HG03378 (cell line): ENCODE measurements at regions not wholly inside any gene's neighbourhood (a gene's known extent, or its start where the extent isn't known, plus 50 kb on each side); places are given as distances from the start of the nearest gene placed in this dataset.
A peak's percentile ranks its signal among the peaks of the same experiment; 100 is the strongest.
"Not testable (repeated sequence)": the region's sequence is repeated elsewhere in the genome, so short reads cannot be mapped to it uniquely, and the experiment has no call there.

Experiments
- ATAC-seq: cut with Tn5 transposase; IDR thresholded peaks from one replicate; pipeline ENCODE4 v1.9.1; 2021; ENCODE audit warnings: mild to moderate bottlenecking, moderate library complexity; ENCODE audit not compliant: unreplicated experiment

DNA sequence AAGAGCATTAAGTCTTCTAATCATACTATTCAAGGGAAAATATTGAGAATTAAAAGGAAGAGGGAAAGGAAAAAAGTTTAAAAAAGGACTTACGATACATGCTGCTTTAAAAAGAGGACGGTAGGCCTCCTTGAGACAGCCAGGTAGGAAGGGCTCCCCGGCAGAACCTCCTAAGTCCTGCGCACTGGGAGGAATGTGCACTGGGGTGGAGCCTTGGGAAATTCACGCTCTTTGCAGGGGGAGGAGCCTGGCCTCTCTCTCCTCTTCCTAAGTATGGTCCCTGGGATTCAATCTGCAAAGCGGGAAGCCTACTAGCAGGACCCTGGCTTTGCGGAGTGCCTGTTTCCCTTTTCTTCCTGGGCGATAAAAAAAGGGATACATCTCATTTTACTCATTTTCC, 553.0 kb downstream of the RPS29 start:
- ATAC-seq = no peak

DNA sequence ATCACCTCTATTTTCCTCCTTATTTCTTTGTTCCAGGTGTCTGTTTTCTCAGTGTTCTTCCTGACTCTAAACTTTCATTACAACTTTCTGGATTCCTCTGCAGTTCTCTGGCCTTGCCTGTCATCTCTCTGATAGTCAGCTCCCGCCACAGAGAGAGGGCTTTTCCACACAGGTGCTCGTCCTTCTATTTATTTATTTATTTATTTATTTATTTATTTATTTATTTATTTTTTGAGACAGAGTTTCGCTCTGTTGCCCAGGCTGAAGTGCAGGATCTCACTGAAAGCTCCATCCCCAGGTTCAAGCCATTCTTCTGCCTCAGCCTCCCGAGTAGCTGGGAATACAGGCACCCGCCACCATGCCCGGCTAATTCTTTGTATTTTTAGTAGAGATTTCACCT, 554.5 kb downstream of the RPS29 start:
- not testable (repeated sequence) for ATAC-seq

DNA sequence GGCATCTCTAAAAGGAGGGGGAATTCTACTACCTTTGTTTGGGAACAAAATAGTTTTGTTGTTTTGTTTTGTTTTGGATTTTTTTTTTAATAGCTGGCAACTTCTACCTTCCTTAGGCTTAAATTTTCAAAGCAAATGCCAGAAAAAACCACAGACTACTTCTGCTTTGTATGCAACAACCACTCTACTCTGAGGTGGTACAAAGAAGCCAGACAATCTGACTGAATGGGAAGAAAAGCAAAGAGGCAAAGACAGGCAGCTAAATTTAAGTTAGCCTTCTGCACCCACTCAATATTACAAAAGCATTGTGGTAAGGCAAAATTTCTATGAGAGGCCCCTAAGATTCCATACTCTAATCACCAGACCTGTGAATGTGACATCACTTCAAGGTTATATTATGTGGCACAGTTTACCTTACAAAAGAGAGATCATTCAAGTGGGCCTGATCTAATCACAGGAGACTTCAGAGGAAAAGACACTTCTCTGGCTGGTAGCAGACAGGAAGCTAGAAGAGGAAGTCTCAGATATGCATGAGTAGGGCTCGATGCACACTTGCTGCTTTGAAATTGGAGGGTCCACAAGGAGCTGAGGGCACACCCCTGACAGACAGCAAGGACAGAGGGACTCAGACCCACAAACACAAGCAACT, 566.6 kb downstream of the RPS29 start:
- peak; percentile 57 for ATAC-seq

DNA sequence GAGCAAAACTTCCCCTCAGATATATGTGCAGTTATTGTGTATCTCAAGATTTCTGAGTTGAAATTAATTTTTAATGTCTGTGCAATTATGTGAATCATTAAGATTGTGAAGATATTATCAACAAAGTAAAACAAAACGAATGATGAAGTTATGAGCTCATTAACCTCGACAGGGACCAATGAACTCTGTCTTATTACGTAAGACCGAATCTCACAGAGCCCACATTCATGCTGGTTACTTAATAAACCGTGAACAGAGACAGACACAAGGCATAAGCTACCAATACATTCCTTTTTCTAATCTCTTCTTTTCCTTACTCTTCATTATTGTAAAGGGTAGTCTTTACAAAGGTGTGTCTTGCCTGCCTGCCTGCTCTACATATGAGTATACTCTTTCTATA, 568.7 kb downstream of the RPS29 start:
- ATAC-seq = no peak

DNA sequence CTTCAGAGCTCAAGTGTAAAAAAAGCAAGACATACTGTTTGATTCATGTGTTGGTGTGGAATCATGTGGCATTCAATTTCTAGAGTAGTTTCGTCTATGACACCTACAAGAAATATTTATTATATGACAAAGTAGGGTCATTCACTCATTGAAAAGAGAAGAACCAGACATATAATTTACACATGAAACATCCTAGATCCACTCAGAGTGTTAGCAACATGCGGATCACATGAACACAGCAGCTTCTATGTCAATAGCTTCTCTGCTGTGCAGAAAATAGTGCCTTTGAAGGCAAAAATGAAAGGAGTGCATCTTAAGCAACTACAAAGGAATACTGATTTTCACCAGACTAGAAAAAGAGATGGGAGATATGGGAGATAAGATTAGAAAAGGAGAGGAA, 569.8 kb downstream of the RPS29 start:
- no peak for ATAC-seq

DNA sequence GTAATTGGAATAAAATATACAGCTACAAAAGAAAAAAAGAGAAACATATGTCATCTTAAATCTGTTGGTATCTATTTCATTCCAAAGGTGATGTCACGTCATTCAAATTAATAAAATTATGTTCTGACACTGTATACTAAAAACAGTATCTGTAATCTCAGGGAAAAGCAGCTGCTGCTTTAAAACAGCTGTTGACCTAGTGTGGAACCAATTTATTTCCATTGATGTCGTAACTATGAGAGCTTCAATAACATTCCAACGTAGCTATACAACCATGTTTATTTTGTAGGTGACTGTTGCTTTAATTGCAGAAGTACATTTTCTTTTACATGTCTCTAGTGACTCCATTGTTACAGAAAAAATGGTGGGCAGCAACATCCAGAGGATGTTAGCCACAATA, 571.7 kb downstream of the RPS29 start:
- ATAC-seq = no peak

DNA sequence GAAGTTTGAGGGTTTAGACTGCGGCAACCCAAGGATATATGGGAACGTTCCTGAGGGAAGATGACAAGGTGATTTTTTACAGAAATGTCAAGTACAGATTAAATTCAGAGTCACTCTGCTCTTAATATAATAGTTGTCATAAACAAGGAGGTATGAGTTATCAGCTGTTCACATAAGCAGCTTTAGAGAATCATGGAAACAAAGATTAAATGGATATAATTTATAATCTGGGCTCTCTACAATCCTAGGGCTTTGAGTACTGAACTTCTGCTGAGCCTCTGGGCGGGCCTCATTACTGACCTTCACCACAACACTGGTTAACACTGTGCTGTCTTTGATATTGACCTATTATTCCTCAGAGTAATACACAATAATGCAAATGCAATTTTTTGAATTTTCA, 577.8 kb downstream of the RPS29 start:
- ATAC-seq = no peak

DNA sequence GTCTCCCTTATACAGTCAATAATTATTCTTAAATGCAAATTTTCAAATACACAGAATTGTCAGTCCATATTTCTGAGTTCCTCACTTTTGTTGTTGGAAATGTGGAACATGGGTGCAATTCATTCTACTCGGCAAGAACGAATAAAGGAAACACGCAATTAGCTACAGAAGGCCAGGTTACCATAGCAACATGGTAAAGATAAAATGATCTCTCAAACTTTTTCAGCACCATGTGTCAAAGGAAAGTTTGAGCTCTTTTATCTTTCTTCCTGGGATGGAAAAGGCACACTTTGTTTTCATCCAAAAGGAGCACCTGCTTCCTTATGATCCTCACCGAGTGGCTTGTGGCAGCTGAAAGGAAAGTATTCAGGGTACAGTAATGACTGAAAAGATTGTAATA, 595.0 kb downstream of the RPS29 start:
- no peak for ATAC-seq

DNA sequence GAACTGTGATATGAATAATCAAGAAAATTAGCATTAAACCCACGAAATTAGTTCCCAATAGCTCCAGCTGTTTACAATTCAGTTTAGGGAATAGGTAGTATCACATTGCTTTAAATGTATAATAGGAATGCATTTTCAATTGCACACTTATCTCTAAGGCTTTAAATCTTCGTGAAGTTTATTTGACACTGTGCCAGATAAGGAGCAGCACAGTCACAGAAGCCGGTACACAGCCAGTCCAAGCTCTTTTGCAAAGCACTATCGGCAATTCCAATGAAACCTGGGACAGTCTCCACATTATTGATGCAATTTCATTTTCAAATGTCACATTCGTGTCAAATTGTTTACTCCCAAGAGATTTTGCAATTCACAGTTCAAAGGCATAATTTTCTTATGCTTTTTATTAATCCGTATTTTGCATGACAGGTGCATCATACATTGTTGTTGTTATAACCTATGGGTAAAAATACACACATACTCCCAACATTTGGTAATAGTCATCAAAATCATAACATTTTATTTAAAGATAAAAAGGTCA, 602.8 kb downstream of the RPS29 start:
- no peak for ATAC-seq

DNA sequence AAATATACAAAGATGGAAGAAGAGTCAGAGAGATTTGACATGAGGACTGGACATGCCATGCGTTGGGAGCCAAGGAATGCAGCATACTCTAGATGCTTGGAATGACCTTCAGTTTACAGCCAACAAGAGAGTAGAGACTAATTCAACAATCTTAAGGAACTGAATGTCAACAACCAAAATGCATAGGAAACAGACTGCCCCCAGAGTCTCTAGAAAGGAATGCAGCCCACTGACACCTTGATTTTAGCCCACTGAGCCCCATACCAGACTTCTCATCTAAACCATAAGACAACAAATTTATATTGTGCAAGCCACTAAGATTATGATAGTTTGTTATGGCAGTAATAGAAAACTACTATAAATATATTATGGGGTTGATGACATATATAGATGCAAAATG, 611.2 kb downstream of the RPS29 start:
- no peak for ATAC-seq

DNA sequence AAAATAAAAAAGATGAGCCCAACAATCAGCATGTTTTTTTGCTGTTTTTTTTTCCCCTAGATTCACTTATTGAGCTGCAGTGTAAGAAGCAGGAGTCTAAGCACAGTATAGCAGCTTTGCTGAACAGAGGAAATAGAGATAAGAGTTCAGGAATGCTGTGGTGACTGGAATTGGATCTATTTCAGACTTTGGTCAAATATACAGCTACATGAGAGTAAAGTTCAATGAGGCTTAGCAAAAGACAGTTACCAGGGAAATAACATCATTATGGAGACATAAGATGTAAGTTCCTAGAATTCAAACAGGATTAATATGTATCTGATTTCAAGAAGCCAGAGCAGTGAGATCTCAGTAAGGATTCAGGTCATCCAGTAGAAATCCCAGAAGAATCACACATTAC, 613.0 kb downstream of the RPS29 start:
- no peak for ATAC-seq

DNA sequence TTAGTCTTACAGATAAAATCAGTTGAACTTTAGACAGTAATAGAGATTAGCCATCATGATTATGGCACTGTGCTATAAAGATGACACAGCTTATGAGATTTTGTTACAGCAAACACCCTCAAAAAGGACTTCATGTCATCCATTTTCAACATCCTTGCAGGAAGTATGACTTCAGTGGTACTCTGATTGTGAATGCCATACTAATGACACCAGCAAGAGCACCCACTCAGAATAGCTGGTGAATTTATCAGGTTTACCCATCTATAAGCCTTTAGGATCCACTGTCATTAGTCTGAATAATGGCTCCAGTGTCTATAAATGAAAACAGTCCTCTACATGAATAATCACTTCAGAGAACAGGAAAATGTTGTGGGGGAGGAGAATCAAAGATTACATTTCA, 615.2 kb downstream of the RPS29 start:
- no peak for ATAC-seq

DNA sequence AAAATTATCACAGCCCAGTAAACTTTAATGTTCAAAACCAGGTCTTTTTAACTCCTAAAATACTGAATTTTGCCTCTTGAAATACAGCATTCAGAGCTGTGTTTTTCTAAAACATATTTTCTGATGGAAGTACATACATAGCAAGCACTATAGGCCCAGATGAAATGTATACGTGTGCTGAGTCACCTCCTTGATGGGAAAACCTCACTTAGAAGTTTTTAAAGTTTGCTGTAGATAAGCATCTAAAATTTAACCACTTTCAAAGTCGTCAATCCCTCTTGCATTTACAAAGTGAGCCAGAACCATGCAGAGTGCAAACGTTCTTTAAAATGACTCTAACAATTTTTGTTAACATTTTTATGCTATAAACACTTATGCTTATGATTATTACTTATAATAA, 618.8 kb downstream of the RPS29 start:
- ATAC-seq = no peak

DNA sequence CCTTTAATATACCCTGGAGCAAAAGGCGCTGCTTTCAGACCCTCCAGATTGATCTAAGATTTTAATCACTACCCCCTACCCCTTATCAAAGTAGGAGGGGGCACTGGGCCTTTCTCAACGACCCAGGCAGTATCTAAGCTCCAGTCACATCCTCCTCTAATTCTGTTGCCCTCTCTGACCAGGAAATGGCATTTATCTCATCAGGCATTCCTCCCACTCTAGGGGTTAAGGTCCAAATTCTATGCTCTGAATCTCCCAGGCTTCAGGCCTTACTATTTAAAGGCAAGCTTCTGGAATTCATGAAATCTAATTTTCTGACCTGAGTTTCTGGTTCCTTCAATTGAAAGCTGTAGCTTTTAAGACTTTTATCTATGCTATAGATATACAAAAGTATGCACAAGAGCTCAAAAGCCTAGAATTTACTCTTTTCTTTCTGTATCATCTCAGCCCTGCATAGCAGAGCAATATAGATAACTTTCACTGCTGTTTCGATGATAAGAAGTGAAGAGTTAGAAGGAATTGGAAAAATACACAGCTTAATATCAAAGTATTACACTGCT, 622.9 kb downstream of the RPS29 start:
- no peak for ATAC-seq

DNA sequence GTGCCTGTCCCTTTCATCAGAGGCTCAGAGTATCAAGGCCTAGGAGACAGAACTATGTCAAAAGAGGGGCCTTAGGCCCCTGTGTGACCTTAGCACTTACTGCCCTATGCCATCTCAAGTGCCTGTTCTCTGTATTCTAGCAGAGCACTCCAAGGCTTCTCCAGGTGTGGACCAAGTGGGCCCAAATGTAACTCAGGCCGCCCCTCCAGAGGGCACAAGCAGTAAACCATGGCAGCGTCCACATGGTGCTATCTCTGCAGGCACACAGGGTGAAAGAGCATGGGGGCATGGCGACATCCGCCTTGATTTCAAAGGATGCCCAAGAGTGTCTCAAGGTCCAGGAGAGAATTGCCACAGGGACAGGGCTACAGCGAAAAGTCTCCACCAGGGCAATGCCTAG, 628.7 kb downstream of the RPS29 start:
- ATAC-seq = no peak

DNA sequence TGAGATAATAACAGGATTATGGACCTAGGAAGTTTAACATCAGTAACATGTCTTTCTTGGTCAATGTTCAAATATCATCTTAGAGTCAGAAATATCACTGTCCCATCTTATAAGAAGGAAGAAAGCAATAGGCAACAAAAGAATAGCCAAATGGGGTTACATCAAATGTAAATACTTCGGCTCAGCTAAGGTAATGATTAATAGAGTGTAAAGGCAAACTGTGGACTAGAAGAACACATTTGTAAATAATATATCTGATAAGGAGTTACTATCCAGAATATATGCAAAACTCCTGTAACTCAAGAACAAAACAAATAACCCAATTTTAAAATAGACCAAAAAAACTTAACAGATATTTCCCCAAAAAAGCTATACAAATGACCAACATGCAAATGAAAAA, 630.3 kb downstream of the RPS29 start:
- ATAC-seq = no peak

DNA sequence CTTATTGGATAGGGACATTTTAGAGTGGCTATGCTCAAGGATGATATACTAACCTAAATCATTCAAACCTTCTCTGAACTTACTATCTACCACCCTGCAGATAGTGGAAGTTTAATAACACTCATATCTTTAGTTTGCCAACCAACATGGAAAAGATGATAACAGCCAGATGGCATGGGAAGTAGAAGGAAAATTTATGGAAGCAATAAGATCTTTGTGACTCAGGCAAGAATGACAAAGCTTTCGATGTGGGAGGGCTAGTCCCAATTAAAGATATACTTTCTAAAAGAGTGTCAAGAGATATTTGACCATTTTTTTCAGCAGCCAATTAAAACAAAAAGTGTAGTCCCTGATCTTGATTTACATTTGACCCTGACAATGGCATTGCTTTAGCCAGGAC, 631.7 kb downstream of the RPS29 start:
- no peak for ATAC-seq

DNA sequence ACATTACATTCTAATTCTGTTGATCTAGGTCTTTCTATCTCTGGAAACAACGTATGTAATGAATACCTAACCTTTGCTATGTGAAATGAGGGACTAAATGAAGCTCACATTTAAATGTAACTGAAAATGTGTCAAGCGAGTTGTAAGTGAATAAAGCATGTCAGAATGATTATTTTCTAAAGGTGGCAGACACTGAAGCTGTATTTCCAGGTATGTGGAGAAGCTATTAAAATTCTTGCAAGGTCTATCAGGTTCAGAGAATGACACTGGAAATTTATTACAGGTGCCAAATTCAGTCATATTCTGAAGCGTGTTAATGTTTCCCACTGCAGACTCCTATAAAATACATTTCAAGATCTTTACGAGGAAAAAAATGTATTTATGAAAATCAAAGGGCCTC, 641.4 kb downstream of the RPS29 start:
- no peak for ATAC-seq

DNA sequence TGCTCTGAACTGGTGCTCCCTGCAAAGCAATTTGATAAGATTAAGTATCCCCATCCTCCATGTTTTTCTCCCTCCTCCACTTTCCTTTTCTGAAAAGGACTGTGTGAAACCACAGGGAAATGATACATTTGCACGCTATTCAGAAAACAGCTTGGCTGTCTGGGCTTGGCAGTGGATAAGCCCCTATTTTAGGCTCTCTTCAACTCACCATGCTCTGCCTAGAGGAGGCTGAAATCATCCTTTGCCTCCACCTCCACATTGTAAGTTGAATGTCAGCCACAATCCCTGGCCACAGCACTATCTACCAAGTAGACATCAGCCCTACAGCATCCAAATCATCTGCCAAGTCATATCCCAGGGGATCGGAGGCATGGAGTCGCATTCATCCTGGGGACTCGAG, 642.3 kb downstream of the RPS29 start:
- ATAC-seq = no peak

DNA sequence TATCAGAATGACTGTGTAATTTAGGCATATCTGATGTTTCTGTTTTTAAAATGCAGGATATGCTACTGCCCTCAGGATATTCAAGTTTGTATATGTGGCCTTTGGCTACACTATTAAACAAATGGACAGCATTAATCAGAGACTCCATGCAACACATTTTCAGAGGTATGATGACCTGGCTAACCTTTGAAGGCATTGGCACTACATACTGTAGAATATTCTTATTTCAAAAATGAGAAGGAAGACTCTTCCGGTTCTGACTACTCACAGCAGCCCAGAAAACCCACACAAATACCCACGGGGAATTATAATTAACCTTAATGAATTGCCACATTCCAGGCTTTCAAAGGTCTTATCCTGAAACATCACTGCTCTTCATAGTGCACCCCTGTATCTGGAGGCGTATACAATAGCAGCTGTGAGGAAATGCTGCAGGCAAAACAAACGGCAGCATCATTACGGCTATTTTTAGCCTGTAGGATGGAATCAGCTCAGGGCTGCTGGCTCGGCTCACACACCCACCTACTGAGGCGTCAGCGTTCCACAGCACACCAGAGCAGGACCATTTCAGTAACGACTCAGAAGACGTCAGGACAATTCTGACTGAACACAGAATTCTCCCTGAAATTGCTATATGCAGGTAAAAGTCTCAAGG, 648.5 kb downstream of the RPS29 start:
- no peak for ATAC-seq

DNA sequence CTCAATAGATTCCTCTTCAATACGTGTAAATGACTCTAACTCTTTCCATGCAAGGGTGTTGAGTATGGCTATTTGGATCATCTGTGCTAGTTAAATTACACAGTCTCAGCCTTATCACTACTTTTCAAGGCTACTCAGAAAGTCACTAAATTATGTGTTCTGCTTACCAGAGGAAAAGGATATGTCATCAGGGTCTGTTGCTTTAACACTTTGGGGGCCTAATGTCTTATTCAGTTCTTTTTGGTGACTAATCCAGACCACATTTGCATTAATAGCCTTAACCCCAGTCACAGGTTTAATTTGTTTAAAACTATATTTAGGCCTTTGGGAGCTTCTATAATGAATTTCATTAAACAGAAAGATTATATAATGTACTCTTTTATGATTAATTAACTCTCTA, 649.3 kb downstream of the RPS29 start:
- no peak for ATAC-seq

DNA sequence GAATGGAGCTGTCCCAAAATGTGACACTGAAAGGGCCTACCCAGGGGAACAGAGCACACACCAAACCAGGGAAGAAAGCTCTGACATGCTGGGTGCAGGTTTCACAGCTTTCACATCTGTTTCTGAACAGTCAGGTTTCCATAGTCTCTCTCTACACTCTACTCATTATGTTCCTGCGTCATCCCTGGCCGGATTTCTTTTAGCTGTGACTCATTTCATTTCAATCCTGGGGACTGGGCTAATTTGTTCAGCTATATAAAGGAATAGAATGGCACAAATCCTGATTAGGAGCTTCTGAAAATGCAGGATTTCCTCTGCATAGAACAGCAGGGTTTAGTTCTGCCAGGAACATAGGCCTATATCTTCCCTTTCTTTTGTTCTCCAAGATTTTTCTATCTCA, 649.8 kb downstream of the RPS29 start:
- ATAC-seq = no peak

DNA sequence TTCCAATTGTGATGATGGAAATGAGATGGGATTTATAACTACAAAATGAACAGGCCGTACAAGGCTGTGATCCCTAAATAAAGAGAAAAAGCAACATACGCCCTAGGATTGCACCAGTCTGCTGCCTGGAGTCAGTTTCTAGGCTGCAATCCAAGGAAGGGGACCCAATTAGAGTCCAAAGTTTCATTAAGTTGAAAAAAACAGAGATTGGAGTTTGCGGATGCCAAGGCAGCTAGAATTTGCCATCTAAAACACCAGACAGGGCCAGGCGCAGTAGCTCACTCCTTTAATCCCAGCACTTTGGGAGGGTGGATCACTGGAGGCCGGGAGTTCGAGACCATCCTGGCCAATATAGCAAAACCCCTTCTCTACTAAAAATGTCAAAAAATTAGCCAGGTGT, 661.0 kb downstream of the RPS29 start:
- ATAC-seq = no peak
